B cell (primary cell): ENCODE measurements at regions not wholly inside any gene's neighbourhood (a gene's known extent, or its start where the extent isn't known, plus 50 kb on each side); places are given as distances from the start of the nearest gene placed in this dataset.

ENCODE experiments used
- CTCF ChIP-seq: fragments of 200-600 bp; IDR thresholded peaks from one replicate; pipeline ENCODE4 v1.8.0; 2022; ENCODE audit warnings: antibody characterized with exemption, mild to moderate bottlenecking
- EZH2 ChIP-seq: IDR thresholded peaks from 2 replicates; pipeline ENCODE4 v1.6.1; 2012; ENCODE audit warnings: borderline replicate concordance, low read depth, mild to moderate bottlenecking, moderate library complexity, low read length; ENCODE audit not compliant: insufficient read depth, poor library complexity, severe bottlenecking

GRCh38 chr1:242639104-242639503, 114.6 kb upstream of the PLD5 start:
- TF ChIP-seq CTCF = no peak
- TF ChIP-seq EZH2 = no peak
